GM12891 (cell line): ENCODE measurements at regions not wholly inside any gene's neighbourhood (a gene's known extent, or its start where the extent isn't known, plus 50 kb on each side); places are given as distances from the start of the nearest gene placed in this dataset.
"Not testable (repeated sequence)": the region's sequence is repeated elsewhere in the genome, so short reads cannot be mapped to it uniquely, and the experiment has no call there.

Experiments
- DNase-seq: peaks from one replicate; pipeline ENCODE4 v3.0.0; 2011; ENCODE audit warnings: low spot score; ENCODE audit not compliant: insufficient read length
- FAIRE-seq: peaks from 2 replicates; lab custom pipeline; 2011; peaks lifted over from hg19 to GRCh38; lab: Jason Lieb, UNC
- PAX5 ChIP-seq: IDR thresholded peaks from 2 replicates; pipeline ENCODE4 v1.6.1; 2011; ENCODE audit warnings: low read length, moderate library complexity, mild to moderate bottlenecking; ENCODE audit not compliant: insufficient read depth, severe bottlenecking
- POLR2A ChIP-seq: IDR thresholded peaks from 2 replicates; pipeline ENCODE4 v1.6.1; 2011; ENCODE audit warnings: low read depth, low read length, control low read depth
- POLR2AphosphoS5 ChIP-seq: IDR thresholded peaks from 2 replicates; pipeline ENCODE4 v1.6.1; 2011; ENCODE audit warnings: low read depth, low read length, control low read depth
- POU2F2 ChIP-seq: IDR thresholded peaks from 2 replicates; pipeline ENCODE4 v1.6.1; 2011; ENCODE audit warnings: low read depth, mild to moderate bottlenecking, control low read depth, low read length, moderate library complexity
- SPI1 ChIP-seq: IDR thresholded peaks from 2 replicates; pipeline ENCODE4 v1.6.1; 2011; ENCODE audit warnings: low read depth, low read length, control low read depth
- TAF1 ChIP-seq: IDR thresholded peaks from 2 replicates; pipeline ENCODE4 v1.6.1; 2011; ENCODE audit warnings: low read depth, low read length, control low read depth

GRCh38 chr11:13127161-13127560 is 118.0 kb downstream of the RASSF10 start:
- DNase-seq (no peak), FAIRE-seq (no peak)
- TF ChIP-seq TAF1 (no peak), POLR2A (no peak), PAX5 (no peak), POU2F2 (no peak), POLR2AphosphoS5 (no peak), SPI1 (no peak)

DNA sequence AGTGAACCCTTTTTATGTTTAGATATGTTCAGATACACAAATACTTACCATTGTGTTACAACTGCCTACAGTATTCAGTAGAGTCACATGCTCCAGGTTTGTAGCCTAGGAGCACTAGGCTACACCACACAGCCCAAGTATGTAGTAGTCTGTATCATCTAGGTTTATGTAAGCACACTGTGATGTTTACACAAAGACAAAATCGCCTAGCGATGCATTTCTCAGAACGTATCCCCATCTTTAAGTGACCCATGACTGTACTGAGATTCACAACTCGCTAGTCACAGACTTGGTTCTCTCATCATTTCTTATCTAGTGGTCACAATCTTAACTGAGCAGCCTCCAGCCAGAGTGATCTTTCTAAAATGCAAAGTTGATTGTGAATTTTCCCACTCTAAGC is 119.2 kb downstream of the RASSF10 start:
- DNase-seq (no peak), FAIRE-seq (no peak)
- TF ChIP-seq TAF1 (no peak), SPI1 (no peak), PAX5 (no peak), POLR2AphosphoS5 (no peak), POU2F2 (no peak), POLR2A (no peak)

- FAIRE-seq, result no peak
- no peak for DNase-seq
- TF ChIP-seq POLR2AphosphoS5 (no peak), TAF1 (no peak), POU2F2 (no peak), POLR2A (no peak), SPI1 (no peak), PAX5 (no peak)
These were observed 125.0 kb downstream of the RASSF10 start for GRCh38 chr11:13134066-13134465.

DNA sequence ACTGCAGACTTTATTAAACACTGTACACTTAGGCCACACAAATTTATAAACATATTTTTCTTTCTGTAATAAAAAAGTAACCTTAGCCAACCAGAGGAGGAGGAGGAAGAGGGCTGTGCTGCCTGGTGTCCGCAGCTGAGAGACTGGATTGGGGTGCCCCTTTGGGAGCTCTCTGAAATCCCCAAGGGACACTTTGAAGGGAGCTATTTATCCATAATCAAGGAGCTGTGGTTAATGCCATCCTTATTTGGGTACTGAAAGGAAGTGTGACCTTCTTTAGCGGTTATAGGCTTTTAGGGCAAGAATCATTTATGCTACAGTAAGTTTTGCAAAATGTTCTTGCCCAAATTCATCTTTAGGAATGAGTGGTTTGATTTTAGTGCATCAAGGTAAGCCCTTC is 125.8 kb downstream of the RASSF10 start:
- DNase-seq, result no peak
- no peak for FAIRE-seq
- no peak for TF ChIP-seq POU2F2

DNA sequence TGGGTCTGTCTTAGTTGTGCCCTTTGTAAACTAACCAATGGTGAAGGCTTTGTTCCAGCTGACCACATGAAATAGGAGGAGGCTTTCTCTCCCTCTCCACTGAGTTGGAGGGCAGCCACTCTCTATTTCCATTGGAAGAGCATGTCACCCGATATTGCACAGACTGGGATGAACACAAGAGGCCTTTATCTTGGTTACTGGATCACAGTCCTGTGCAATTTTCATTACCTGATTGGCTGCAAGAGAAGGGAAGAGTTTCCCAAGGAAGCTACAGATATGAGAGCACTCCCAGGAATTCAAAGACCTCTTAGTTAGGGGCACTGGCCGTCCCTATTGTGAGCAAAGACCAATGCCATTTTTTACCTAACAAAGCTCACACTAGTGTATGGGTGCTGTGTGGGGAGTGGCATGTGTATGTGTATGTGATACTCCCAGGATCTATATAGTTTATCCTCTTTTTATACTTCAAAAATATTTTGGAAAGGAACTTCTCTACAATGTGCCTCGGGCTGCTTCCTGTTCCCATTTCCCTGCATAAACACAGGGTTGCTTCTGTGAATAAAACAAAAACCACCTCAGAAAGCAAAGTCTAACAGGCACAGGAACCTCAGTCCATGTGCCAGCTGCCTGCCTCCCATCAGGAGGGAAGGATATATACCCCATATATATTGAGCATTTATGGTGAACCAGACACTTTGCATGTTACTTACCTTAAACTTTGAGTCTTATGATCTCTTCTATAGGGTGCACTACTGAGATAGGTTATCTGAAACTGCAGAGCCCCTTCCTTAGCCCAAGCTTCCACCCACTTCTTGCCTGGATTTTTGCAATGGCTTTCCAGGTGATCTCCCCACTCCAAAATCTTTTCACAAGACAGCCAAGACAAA is 126.5 kb downstream of the RASSF10 start:
- FAIRE-seq (no peak), DNase-seq (no peak)

DNA sequence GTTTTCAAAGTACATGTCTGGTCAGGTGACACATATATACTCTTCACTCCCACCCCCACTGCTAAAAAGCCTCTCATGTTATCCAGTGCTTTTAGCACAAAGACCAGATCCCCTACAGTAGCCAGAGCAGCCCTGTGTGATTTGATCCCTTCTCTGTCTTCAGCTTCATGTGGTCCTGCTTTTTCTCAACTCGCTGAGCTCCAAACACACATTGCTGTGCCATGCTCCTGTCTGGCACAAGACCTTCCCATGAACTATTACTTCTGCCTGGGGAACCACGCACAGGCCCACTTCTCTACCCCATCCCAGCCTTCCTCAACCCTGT is 127.1 kb downstream of the RASSF10 start:
- DNase-seq (no peak), FAIRE-seq (no peak)
- no peak for TF ChIP-seq POLR2AphosphoS5
- no peak for TF ChIP-seq SPI1
- TF ChIP-seq POU2F2, result no peak
- no peak for TF ChIP-seq PAX5
- TF ChIP-seq TAF1, result no peak
- TF ChIP-seq POLR2A, result no peak

More for the DNA sequence above, 126.5 kb downstream of the RASSF10 start:
- TF ChIP-seq SPI1, result no peak
- no peak for TF ChIP-seq POU2F2
- TF ChIP-seq PAX5, result no peak
- no peak for TF ChIP-seq TAF1
- TF ChIP-seq POLR2AphosphoS5, result no peak

DNA sequence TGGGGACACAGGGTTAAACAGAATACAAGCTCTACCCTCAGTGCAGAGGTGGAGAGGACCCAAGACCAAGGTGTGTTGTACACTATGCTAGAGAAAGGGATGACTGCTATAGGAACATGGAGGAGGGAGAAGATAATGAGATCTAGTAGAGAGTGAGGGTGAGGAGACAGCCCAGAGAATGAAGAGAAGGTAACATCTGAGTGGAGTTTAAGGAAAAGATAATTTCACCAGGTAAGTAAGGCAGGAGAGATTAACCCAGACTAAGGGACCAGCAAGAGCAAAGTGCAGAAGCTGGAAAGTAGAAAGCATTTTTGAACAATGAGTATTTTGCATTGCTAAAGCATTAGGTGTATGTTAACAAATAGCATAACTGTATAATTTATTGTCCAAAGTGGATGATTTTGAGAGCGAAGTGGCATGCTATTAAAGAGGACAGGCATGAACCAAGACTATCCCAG is 128.8 kb downstream of the RASSF10 start:
- FAIRE-seq (no peak), DNase-seq (no peak)
- TF ChIP-seq SPI1 (no peak), PAX5 (no peak), POLR2AphosphoS5 (no peak), POLR2A (no peak), POU2F2 (no peak), TAF1 (no peak)

DNA sequence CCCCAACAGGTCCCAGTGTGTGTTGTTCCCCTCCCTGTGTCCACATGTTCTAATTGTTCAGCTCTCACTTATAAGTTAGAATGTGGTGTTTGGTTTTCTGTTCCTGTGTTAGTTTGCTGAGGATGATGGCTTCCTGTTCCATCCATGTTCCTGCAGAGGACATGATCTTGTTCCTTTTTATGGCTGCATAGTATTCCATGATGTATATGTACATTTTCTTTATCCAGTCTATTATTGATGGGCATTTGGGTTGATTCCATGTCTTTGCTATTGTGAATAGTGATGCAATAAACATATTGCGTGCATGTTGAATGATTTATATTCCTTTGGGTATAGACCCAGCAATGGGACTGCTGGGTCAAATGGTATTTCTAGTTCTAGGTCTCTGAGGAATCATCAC is 130.0 kb downstream of the RASSF10 start:
- DNase-seq, FAIRE-seq: not testable (repeated sequence)

GRCh38 chr11:13140028-13140870 is 131.1 kb downstream of the RASSF10 start:
- FAIRE-seq, result no peak

More at GRCh38 chr11:13140028-13140870, 131.1 kb downstream of the RASSF10 start:
- no peak for DNase-seq
- TF ChIP-seq POLR2A, result no peak
- TF ChIP-seq POLR2AphosphoS5, result no peak
- TF ChIP-seq POU2F2, result no peak
- TF ChIP-seq PAX5, result no peak
- TF ChIP-seq SPI1, result no peak
- TF ChIP-seq TAF1, result no peak
